Liver (tissue), 7 donors: ENCODE measurements at regions not wholly inside any gene's neighbourhood (a gene's known extent, or its start where the extent isn't known, plus 50 kb on each side); places are given as distances from the start of the nearest gene placed in this dataset.
"Not testable (repeated sequence)": the region's sequence is repeated elsewhere in the genome, so short reads cannot be mapped to it uniquely, and the experiment has no call there.

Experiments used
- DNase-seq: peaks from one replicate; pipeline ENCODE4 v3.0.0-alpha.2; 2017; ENCODE audit warnings: low spot score
- H3K27ac ChIP-seq, 2 donors: one replicate each; pipeline ENCODE4 v1.7.0; 2013; ENCODE audit warnings: inconsistent platforms in 2 of 2, low read length in 2 of 2, control low read depth in 1 of 2, low read depth in 1 of 2, mild to moderate bottlenecking in 1 of 2
- H3K27me3 ChIP-seq, 4 donors: one replicate each; pipeline versions ENCODE4 v1.6.1 to v1.7.0; 2013; ENCODE audit warnings: low read length in 3 of 4, inconsistent platforms in 1 of 4, mild to moderate bottlenecking in 1 of 4, moderate library complexity in 1 of 4; ENCODE audit not compliant: control insufficient read depth in 4 of 4, insufficient read depth in 4 of 4
- H3K36me3 ChIP-seq, 4 donors: one replicate each; pipeline versions ENCODE4 v1.6.1 to v1.7.0; 2013; ENCODE audit warnings: low read length in 3 of 4, mild to moderate bottlenecking in 3 of 4, low read depth in 1 of 4, moderate library complexity in 1 of 4; ENCODE audit not compliant: control insufficient read depth in 4 of 4, insufficient read depth in 3 of 4
- H3K4me1 ChIP-seq, 4 donors: one replicate each; pipeline versions ENCODE4 v1.6.1 to v1.7.0; 2013; ENCODE audit warnings: low read length in 3 of 4, mild to moderate bottlenecking in 3 of 4, moderate library complexity in 1 of 4; ENCODE audit not compliant: control insufficient read depth in 4 of 4, insufficient read depth in 4 of 4
- H3K4me3 ChIP-seq, 3 donors: one replicate each; pipeline versions ENCODE4 v1.6.1 to v1.7.0; 2013; ENCODE audit warnings: low read length in 3 of 3, control low read depth in 1 of 3, low read depth in 1 of 3, mild to moderate bottlenecking in 1 of 3
- H3K9ac ChIP-seq, 2 donors: one replicate each; pipeline ENCODE4 v1.7.0; 2013; ENCODE audit warnings: low read length in 2 of 2, mild to moderate bottlenecking in 2 of 2, moderate library complexity in 2 of 2, control low read depth in 1 of 2, low read depth in 1 of 2
- H3K9me3 ChIP-seq, 4 donors: one replicate each; pipeline versions ENCODE4 v1.6.1 to v1.7.0; 2013; ENCODE audit warnings: low read length in 3 of 4; ENCODE audit not compliant: control insufficient read depth in 4 of 4
- ATF3 ChIP-seq: IDR thresholded peaks from 2 replicates; pipeline ENCODE4 v1.6.1; 2016; ENCODE audit warnings: antibody characterized with exemption
- EGR1 ChIP-seq, 2 donors: IDR thresholded peaks; 2 replicates each; pipeline ENCODE4 v1.6.1; 2016 to 2018; ENCODE audit warnings: antibody characterized with exemption in 2 of 2, low read depth in 2 of 2
- FOXA2 ChIP-seq: IDR thresholded peaks from 2 replicates; pipeline ENCODE4 v1.6.1; 2016; ENCODE audit warnings: antibody characterized with exemption
- GABPA ChIP-seq, 2 donors: IDR thresholded peaks in 1 of 2; conservative IDR thresholded peaks in 1 of 2; 2 replicates each; pipeline ENCODE4 v1.6.1; 2016; ENCODE audit warnings: antibody characterized with exemption in 2 of 2, mild to moderate bottlenecking in 1 of 2, moderate library complexity in 1 of 2
- HNF4A ChIP-seq, 2 donors: conservative IDR thresholded peaks; 2 replicates each; pipeline ENCODE4 v1.6.1; 2016; ENCODE audit warnings: antibody characterized with exemption in 2 of 2, mild to moderate bottlenecking in 2 of 2
- HNF4G ChIP-seq: IDR thresholded peaks from 2 replicates; pipeline ENCODE4 v1.6.1; 2016; ENCODE audit warnings: antibody characterized with exemption
- JUND ChIP-seq, 2 donors: IDR thresholded peaks; 2 replicates each; pipeline ENCODE4 v1.6.1; 2016; ENCODE audit warnings: antibody characterized with exemption in 2 of 2
- MAX ChIP-seq: IDR thresholded peaks from 2 replicates; pipeline ENCODE4 v1.6.1; 2016; ENCODE audit warnings: antibody characterized with exemption
- NR2F2 ChIP-seq: IDR thresholded peaks from 2 replicates; pipeline ENCODE4 v1.6.1; 2016; ENCODE audit warnings: antibody characterized with exemption
- RAD21 ChIP-seq, 2 donors: IDR thresholded peaks; 2 replicates each; pipeline ENCODE4 v1.6.1; 2016; ENCODE audit warnings: antibody characterized with exemption in 2 of 2, mild to moderate bottlenecking in 2 of 2
- REST ChIP-seq: IDR thresholded peaks from 2 replicates; pipeline ENCODE4 v1.6.1; 2016; ENCODE audit warnings: antibody characterized with exemption, mild to moderate bottlenecking
- RXRA ChIP-seq, 2 donors: IDR thresholded peaks; 2 replicates each; pipeline ENCODE4 v1.6.1; 2017 to 2018; ENCODE audit warnings: antibody characterized with exemption in 2 of 2, mild to moderate bottlenecking in 1 of 2
- SP1 ChIP-seq: IDR thresholded peaks from 2 replicates; pipeline ENCODE4 v1.6.1; 2018; ENCODE audit warnings: antibody characterized with exemption, mild to moderate bottlenecking
- YY1 ChIP-seq: IDR thresholded peaks from 2 replicates; pipeline ENCODE4 v1.6.1; 2016; ENCODE audit warnings: antibody characterized with exemption, mild to moderate bottlenecking
- ZBTB33 ChIP-seq: IDR thresholded peaks from 2 replicates; pipeline ENCODE4 v1.6.1; 2016; ENCODE audit warnings: antibody characterized with exemption
- WGBS: extraction: QIAGEN DNeasy Blood & Tissue Kit; methylation state at CpG from one replicate; pipeline ENCODE4 v1.1.7; 2013; 5-methylcytosine and 5-hydroxymethylcytosine counted together
- donor health status: healthy.
- donor health status: healthy.
- donor health status: healthy.
- donor health status: healthy.

- TF ChIP-seq REST = no peak
These were observed 197.6 kb upstream of the AVPR1A start (continued) for GRCh38 chr12:63348556-63348955.

- H3K36me3 ChIP-seq, H3K9me3 ChIP-seq, H3K9ac ChIP-seq, H3K4me1 ChIP-seq, H3K4me3 ChIP-seq, DNase-seq, H3K27me3 ChIP-seq, H3K27ac ChIP-seq: not testable (repeated sequence)
- WGBS = 32% methylated on average over 4 of the region's 4 CpGs
These were observed 186.2 kb upstream of the AVPR1A start for GRCh38 chr12:63337158-63337557.

GRCh38 chr12:63326260-63326659 lies 175.3 kb upstream of the AVPR1A start:
- H3K4me3 ChIP-seq = no peak overlapping the region
- H3K4me1 ChIP-seq = no peaks in the 10 kb centered on the region
- no peaks in the 10 kb centered on the region for H3K36me3 ChIP-seq
- DNase-seq = no peak
- no peaks in the 10 kb centered on the region for H3K27me3 ChIP-seq
- no peaks in the 10 kb centered on the region for H3K9me3 ChIP-seq
- H3K9ac ChIP-seq = no peak overlapping the region
- TF ChIP-seq HNF4G (no peak), GABPA (IDR thresholded peaks at IDR 0.05 in 1 of 2, conservative IDR thresholded peaks at IDR 0.05 in 1 of 2) (no peak), JUND (IDR thresholded peaks at IDR 0.05) (no peak), FOXA2 (no peak), NR2F2 (no peak), MAX (no peak), RAD21 (IDR thresholded peaks at IDR 0.05) (no peak), EGR1 (IDR thresholded peaks at IDR 0.05; ENCODE audit: low read depth in 2 of 2) (no peak), REST (no peak), ZBTB33 (no peak), ATF3 (no peak), RXRA (IDR thresholded peaks at IDR 0.05) (no peak), YY1 (no peak), SP1 (no peak), HNF4A (conservative IDR thresholded peaks at IDR 0.05) (no peak)
- no peak overlapping the region for H3K27ac ChIP-seq
